NCI-H187 (cell line): ENCODE measurements at regions not wholly inside any gene's neighbourhood (a gene's known extent, or its start where the extent isn't known, plus 50 kb on each side); places are given as distances from the start of the nearest gene placed in this dataset.
"Not testable (repeated sequence)": the region's sequence is repeated elsewhere in the genome, so short reads cannot be mapped to it uniquely, and the experiment has no call there.

ENCODE experiments used
- DNase-seq, 2 experiments: peaks; one replicate each; lab custom pipeline; 2025; lab: John Stamatoyannopoulos, UW

DNA sequence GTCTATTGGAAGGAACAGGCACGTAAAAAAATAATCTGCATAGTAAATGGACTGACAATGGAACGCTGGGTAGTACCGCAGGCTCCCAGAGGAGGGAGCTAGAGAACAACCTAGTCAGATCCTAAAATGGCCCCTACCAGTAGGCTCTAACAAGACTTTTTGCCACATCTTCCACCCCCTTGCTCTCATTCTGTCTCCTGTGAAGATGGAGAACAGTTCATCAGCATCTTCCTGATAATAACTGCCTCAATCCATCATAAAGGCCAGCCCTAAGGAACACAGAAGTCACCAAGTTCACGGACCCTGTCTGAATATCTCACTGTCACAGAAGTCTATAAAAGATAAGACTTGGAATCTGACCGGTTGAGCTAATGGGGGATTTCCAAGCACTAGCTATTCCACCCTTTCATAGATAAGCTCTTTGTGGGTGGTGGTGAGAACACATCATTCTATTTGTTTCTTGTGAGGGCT is 133.4 kb downstream of the SLC1A3 start:
- DNase-seq = peak; percentile 29 to 73

DNA sequence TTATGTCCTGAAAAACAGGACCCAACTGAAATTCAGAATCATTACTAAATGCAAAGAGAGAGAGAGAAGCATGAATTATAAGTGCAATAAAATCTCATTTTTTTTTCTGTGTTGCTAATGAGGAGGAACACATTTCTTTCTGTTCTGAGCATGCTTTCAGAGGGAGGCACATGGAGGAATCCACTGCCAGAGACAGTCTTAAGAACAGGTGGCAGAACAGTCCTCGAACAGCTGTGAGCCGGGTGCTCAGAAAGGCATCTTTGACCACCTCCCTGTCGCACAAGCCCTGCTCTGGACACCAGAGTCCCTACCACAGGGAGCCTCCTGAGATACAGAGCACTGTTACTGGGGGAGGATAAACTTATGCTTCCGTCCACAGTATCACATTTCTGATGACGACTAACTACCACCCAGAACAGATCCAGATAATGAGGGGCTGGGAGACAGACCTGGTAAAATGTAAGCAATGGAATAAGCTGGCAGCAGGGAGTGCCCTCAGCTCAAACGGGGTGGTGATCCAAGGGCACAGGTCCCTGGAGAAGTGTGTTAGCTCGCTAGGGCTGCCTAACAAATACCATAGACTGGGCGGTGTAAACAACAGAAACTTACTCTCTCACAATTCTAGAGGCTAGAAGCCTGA is 134.0 kb downstream of the SLC1A3 start:
- no peak for DNase-seq

DNA sequence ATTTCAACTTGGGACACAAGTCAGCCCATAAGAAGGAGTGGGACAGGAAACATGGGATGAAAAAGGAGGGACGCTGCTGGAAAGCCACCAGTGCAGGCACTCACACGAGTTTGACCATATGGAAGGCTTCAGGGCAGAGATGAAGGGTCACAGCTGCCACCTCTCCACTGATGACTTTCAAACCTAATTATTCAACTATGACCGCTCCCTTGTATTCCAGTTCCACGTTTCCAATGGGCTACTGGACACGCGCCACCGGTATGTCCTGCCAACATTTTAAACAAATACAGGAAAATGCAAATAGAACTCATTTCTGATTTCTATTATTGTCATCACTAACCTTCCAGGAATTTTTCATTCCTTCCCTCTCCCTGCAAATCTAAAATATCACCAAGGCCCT is 134.7 kb downstream of the SLC1A3 start:
- no peak for DNase-seq

DNA sequence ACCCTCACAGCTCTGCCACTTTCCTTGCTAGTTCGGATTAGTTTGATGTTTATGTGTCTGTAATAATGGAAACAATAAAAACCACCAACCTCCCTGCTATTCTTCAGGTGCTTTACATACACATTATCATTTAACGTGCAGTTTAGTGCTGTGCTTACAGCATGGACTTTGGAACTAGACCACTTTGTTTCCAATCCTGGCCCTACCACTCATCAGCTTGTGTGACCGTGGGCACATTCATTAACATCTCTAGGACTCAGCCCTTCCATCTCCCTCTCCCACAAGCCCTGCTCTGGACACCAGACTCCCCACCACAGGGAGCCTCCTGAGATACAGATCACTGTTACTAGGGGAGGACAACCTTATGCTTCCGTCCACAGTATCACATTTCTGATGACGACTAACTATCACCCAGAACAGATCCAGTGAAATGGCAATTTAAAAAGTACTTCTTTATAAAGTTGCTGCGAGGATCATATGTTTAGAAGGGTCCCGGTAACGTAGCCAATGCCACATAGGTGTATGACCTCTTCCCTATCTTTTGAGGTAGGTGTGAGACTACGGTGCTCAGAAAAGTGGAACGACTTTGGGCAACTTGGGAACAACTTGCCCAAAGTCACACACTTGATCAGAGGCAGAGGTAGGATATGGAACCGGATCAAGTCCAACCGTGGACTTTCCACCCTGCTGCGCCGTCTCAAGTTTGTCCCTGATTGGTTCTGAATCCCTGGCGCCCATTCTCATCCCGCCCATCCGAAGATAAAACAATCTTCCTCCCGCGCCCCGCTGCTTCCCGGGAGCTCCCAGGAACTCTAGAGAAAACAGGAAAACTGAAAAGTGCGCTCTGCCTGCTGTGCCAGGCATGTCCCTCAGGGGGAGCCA is 132.4 kb upstream of the NIPBL start:
- DNase-seq = no peak

DNA sequence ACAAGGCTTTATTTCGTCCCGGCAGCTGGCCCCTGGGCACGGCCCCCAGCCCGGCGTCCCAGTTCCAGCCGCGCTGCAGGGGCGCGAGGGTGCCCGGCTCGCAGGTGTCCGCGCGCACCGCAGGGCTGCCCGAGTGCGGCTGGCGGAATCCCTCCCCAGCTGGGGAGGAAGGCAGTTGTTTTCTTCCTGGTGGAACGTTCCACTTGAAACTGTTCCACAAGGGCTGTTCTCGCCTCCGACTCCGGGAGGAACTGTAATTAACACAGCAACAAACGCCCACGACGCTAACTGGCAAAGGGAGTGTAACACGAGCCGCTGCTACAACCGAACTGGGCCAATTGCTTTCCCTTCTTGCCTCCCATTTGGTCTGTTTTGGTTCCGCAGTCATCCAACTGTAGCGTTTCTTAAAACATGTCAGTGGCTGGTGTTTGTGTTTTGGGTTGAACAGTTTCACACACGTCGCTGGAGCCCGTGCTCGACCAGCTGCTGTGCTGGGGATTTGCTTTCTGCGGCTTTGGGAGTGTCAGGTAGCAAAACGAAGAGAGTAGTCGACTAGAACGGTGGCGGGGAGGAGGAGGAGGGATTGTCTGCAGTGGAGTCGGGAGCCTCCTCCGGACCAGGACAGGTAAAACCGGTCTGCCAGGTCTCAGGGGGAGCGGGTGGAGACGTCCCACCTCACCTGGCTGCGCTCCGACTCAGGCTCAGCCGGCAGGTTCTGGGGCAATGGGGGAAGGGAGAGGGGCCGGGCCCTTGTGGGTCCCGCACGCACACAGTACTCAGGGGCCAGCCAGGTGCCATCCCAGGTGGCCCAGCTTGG is 131.6 kb upstream of the NIPBL start:
- peak; percentile 35 to 69 for DNase-seq

DNA sequence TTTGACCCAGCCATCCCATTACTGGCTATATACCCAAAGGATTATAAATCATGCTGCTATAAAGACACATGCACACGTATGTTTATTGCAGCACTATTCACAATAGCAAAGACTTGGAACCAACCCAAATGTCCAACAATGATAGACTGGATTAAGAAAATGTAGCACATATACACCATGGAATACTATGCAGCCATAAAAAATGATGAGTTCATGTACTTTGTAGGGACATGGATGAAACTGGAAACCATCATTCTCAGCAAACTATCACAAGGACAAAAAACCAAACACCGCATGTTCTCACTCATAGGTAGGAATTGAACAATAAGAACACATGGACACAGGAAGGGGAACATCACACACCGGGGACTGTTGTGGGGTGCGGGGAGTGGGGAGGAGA is 128.8 kb upstream of the NIPBL start:
- DNase-seq = not testable (repeated sequence)

DNA sequence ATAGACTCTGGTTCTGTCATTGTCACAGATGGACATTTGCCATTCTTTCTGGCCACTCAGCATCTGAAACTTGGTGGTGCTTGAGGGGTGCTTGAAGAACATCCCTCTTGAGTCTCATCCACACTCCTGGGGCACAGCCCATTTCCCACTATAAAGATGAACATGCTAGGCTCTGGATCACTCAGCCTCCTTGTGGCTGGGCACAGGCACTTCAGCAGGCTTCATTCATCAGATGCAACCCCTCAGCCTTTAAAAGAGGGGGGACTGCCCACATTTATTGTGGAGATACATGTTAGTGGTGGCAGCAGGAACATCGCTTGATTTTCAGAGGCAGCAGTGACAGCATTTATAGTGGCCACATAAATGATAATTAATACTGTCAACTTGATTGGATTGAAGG is 124.7 kb upstream of the NIPBL start:
- DNase-seq = no peak

DNA sequence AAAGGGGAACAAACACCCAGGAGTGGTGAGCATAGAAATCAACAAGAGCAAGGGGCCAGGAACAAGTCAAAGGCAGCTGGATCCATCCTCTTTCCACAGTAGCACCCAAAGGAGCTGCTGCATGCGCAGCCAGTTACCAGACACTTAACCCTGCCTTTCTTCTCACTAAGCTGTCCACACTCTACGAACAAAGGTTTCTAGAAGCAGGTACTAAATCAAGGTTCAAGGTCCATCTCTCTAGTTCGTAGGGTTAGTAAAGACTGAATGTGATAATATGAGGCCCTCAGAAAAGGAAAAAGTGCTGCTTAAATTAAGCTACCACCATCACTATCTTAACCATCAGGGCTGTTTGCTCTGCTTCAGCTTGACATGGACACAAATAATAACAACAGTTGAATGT is 121.2 kb upstream of the NIPBL start:
- DNase-seq = no peak

DNA sequence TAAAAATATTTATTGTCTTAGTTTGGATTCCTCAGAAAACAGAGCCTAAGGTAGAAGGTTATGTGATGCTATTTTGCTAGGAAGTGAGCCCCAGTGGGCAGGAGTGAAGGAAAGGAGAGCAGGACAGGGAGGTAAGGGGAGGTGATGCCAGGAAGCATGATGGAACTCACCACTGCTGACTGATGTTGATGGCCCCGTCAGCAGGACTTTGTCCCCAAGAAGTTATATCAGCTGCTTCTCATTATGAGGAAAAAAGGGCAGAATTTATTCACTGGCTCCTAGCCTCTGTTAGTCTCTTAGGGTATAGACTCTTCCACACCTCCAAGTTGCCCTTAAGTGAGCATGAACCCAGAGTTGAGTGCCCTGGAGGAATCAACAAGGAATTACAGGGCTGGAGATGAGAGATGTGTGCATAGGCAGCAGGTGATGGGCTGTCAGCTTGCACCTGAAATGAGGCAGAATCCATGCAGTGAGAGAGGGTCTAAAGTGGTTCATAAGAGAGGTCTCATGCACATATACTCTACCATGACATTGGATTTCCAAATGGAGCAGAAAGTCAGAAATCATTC is 120.6 kb upstream of the NIPBL start:
- no peak for DNase-seq

DNA sequence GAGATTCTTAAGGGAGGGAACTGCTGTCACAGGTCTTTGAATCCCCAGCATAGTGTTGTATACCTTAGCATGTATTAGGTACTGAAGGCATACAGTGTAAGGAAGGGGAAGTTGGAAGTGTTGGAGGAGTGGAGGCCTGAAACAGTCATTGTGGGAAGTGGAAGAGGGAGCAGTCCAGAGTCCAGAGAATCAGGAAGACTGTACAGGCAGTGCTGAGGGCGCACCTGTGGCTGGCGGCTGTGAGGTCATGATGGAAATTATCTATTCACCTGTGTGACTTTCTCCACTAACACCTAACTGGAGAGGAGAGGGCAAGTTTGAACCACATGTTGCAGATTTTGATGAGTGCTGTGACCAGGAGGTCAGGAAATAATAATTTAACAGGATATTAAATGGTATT is 119.7 kb upstream of the NIPBL start:
- DNase-seq = no peak

DNA sequence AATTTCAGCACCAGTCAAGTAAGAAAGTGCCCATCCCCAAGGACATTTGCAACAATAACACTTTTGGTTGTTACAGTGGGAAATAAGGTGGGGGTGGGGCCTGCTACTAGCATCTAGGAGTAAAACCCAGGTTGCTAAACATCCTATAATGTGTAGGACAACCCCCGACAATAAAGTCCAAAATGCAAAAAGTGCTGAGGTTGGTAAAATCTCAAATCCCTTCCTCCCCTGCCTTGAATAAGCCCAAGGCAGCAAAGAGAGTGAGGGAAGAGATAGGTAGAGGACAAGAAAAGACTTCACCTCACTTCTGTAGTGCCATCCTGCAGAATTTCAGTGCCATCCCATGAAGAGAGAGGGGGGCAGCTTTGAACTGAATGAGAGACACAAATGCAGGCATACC is 117.5 kb upstream of the NIPBL start:
- DNase-seq = no peak

DNA sequence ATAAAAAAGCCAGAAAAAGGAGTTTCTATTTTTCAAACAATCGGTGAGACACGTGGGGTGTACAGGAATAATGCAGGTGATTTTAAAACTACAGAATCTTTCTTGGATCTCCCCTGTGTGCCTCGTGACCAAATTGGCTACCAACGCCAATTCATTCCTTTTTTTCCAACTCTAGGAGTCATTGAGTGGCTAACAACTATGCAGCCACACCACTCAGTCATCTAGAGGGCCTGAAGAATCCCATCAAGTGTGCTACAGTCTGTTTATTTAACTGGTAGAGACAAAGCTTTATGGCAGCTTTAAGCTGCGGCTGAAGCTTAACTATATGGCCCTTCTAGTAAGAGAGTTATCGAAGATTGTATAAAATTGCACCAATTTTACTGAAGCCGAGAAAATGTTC is 113.1 kb upstream of the NIPBL start:
- peak; percentile 15 to 52 for DNase-seq

DNA sequence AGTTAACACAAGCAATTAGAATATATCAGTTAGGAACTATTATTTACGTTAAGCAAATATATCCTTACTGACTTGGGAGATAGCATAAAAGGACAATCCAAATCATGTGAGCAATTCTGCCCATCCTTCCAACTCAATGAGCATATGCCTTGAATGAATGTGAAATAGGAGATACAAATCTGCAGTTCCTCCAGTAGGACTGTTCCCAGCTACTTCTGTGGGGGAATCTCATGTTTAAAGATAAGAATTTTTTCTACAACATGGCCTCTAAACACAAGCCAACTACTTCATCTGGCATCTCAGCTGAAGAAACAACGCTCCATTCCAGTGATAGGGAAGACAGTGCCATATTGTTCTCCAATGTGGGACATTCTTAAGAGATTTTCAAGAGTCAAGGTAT is 110.7 kb upstream of the NIPBL start:
- no peak for DNase-seq

DNA sequence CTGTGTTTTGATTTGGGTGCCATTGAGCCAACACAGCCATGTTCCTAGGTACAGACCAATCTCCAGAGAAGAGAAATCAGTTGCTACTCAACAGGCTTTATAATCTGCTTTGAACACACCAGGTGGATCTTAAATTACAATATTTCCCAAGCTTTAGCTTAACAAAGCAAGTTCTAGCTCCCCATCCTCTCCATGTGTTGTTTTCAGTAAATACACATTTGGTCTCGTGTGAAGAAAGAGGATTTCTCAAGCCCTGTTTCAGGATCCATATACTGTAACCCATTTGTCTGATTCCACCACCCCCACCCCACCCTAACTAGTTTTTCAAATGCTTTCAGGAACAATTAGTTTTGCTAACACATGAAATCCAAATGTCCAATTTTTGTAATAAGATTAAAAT is 109.6 kb upstream of the NIPBL start:
- DNase-seq = no peak

DNA sequence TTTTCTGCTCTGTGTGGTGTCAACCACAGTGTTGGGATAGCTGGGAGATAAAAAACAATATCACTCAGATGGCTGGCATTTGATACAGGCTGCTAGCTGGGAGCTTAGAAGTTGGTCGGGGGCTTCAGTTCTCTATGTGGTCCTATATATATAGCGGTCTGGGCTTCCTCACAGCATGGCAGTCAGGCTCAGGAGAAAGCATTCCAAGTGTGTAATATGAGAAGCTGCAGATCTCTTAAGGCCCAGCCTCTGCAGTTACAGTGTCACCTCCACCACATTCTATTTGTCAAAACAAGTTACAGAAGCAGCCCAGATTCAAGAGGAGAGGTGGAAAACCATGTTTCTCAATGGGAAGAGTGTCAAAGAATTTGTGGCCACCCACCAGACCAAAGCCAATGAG is 108.1 kb upstream of the NIPBL start:
- no peak for DNase-seq

DNA sequence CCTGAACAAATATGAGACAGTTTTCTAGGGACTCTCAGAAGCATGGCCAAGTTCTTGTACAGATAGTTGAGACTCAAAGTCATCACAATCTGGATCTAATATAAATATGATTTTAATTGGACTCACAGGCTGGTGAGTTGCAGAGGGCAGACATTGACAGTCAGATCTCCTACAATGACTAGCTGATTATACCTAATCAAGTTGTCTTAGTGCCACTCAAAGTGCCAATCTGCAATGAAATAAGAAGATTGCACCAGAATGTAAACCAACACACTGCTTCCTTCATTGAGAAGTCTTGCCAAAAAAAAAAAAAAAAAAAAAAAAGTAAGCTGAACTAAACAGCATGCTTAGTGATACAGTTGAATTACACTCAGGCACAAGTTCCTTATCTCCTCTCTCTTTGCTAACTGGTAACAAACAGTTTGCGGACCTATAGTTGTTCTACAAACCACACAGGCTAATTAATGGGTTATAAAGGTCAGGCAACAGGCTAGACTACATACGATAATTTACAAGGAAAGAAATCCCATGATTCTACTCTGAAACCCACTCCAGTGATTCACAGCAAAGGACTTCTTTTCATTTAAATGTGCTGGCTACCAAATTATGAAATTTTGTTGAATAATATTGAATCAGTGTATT is 107.3 kb upstream of the NIPBL start:
- DNase-seq = no peak

DNA sequence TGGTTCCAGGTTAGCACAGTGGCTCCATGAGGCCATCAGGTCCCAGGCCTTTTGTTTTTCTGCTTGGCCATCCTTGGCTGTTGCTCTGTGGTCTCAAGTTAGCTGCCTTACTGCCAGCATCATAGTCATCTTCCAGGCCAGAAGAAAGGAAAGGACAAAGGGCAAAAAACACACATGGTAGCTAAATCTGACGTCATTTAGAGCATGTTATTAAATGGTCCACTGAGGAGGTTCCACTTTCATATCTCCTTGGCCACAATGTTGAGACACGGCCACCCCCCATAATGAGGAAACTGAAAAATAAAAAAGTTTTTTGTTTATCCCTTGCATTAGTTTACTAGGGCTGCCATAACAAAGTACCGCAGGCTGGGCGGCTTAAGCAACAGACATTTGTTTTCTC is 106.4 kb upstream of the NIPBL start:
- DNase-seq = no peak

DNA sequence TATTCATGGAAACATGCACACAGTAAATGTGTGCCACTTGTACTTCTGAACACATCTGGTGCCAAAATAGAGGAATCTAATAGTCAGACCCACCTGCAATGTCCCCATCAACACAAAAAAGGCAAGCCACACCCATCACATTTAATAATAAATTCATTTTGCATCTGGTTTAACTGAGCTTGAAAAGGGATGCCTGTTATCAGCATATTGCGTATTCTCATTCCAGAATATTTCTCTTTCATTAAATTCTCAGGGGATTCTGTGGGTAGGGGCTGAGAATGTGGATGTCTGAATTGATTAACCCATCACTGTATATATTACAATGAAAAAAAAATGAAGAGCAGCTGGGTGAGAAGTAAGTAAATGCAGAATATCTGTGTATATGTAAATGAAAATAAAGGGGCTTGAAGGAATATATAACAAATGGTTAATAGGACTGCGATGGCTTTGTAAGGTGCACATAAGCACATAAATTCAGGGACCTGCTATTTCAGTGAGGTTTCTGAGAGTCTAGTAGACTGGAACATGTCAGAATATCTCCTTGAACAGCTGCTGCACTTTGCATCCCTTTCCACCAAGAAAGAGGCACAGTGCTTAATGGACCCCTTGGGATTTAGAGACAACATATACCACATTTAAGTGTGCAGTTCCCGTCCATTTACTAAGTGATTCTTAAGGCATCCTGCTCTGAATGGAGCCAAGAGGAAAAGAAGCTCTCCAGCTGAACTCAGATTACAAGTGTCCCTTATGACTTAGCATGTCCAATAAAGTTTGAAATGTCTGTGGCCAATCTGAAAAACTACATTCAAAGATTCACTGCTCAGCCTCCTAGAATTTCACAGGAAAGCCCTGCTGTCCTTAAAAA is 104.1 kb upstream of the NIPBL start:
- DNase-seq = peak; percentile 18 to 84

DNA sequence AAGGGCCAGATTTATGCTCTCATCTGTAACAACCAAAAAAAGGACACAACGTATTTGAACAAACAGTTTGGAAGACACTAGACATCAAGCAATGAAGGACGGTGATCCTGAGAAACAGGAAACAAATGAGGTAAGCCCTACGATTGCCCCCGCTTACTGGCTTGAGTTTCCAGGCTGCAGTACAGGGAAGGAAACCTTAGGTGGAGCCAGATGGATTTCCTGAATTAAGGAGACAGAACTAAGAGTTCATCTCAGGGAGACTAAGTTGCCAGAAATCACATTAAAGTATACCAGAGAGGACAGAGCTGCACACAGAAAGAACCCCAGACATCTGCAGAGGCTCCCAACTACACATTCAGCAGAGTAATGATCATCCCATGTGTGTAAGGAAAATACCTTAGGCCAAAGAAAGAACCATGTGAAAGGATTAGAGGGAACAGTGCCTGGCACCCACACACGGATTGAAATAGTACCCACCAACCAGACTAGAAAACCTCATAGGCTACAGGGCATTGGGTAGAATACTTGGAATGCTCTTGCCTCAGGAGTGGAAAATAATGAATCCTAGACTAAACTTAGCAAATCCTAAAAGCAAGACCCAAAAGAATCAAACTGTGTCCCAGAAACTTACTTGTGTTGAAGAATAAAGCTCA is 99.3 kb upstream of the NIPBL start:
- DNase-seq = no peak

DNA sequence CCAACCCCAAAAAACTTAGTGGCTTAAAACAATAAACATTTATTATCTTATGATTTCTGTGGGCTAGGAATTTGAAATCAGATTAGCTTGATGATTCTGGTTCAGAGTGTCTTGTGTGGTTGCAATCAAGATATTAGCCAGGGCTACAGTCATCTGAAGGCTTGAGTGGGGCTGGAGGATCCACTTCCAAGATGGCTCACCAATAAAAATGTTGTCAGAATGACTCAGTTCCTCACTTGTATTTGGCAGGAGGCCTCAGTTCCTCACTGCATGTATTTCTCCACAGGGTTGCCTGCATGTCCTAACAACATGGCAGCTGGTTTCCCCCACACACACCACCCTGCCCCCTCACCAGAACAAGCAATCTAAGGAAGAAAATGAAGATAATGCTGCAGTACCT is 98.2 kb upstream of the NIPBL start:
- no peak for DNase-seq
